H1 (cell line): ENCODE measurements at regions not wholly inside any gene's neighbourhood (a gene's known extent, or its start where the extent isn't known, plus 50 kb on each side); places are given as distances from the start of the nearest gene placed in this dataset.

Experiments
- CTCF ChIA-PET: fragments of 300-600 bp; sonication (Branson Sonifier 250); formaldehyde crosslinking; loops from one replicate; lab custom pipeline; 2021; ENCODE audit not compliant: partially characterized antibody; lab: Charles Lee
- POLR2A ChIA-PET: fragments of 300-600 bp; sonication (Branson Sonifier 250); formaldehyde crosslinking; loops from one replicate; lab custom pipeline; 2021; ENCODE audit warnings: inconsistent platforms; ENCODE audit not compliant: partially characterized antibody; lab: Charles Lee
- DNase-seq, 2 experiments: peaks; one replicate each; pipeline versions ENCODE4 v3.0.0 to v3.0.0-alpha.2; 2010 to 2022; ENCODE audit warnings: low spot score in 2 of 2, low read depth in 1 of 2, mixed read lengths in 1 of 2
- FAIRE-seq: peaks from 2 replicates; lab custom pipeline; 2011; peaks lifted over from hg19 to GRCh38; lab: Jason Lieb, UNC
- H2AFZ ChIP-seq: 2 replicates; pipeline ENCODE4 v1.8.1; 2012; ENCODE audit warnings: low read length, inconsistent platforms
- H2AK5ac ChIP-seq: 2 replicates; pipeline ENCODE4 v1.6.1; 2013; ENCODE audit warnings: low read depth, low read length
- H2BK120ac ChIP-seq: replicated peaks from 2 replicates; pipeline ENCODE3; 2013; ENCODE audit warnings: low read depth, low read length, inconsistent platforms
- H2BK12ac ChIP-seq: 2 replicates; pipeline ENCODE4 v1.6.1; 2013; ENCODE audit warnings: low read depth, low read length
- H2BK15ac ChIP-seq: 2 replicates; pipeline ENCODE4 v1.6.1; 2013; ENCODE audit warnings: low read length
- H2BK20ac ChIP-seq: 2 replicates; pipeline ENCODE4 v1.6.1; 2013; ENCODE audit warnings: low read length
- H2BK5ac ChIP-seq: 2 replicates; pipeline ENCODE4 v1.6.1; 2013; ENCODE audit warnings: low read depth, low read length
- H3K14ac ChIP-seq: 2 replicates; pipeline ENCODE4 v1.6.1; 2013; ENCODE audit warnings: inconsistent platforms; ENCODE audit not compliant: insufficient read length
- H3K18ac ChIP-seq: 2 replicates; pipeline ENCODE4 v1.6.1; 2013; ENCODE audit warnings: low read length; ENCODE audit errors: extremely low read depth
- H3K23ac ChIP-seq: 2 replicates; pipeline ENCODE4 v1.6.1; 2013; ENCODE audit warnings: inconsistent platforms; ENCODE audit not compliant: insufficient read length
- H3K23me2 ChIP-seq: 2 replicates; pipeline ENCODE4 v1.6.1; 2013; ENCODE audit warnings: low read depth, low read length
- H3K27ac ChIP-seq: 2 replicates; pipeline ENCODE4 v1.6.1; 2011; ENCODE audit warnings: low read depth, low read length, inconsistent platforms
- H3K27me3 ChIP-seq, 4 experiments: replicated peaks in 1 of 4; 1 replicate in 1 of 4; 2 replicates in 3 of 4; pipeline versions ENCODE4 v1.6.1 to v1.8.1; 2011 to 2013; ENCODE audit warnings: low read length in 3 of 4, mild to moderate bottlenecking in 3 of 4, inconsistent platforms in 2 of 4, mixed read lengths in 2 of 4, moderate library complexity in 1 of 4; ENCODE audit not compliant: control insufficient read depth in 3 of 4, insufficient read depth in 3 of 4; ENCODE audit errors: extremely low read depth in 1 of 4
- H3K36me3 ChIP-seq, 4 experiments: 2 replicates each; pipeline versions ENCODE4 v1.6.1 to v1.8.1; 2011 to 2013; ENCODE audit warnings: mild to moderate bottlenecking in 4 of 4, low read length in 3 of 4, moderate library complexity in 2 of 4, control low read depth in 1 of 4, inconsistent platforms in 1 of 4; ENCODE audit not compliant: insufficient read depth in 4 of 4, control insufficient read depth in 2 of 4
- H3K4ac ChIP-seq: replicated peaks from 2 replicates; pipeline ENCODE3; 2013; ENCODE audit warnings: low read length, low read depth, mixed read lengths, inconsistent platforms; ENCODE audit not compliant: insufficient read length
- H3K4me1 ChIP-seq, 4 experiments: replicated peaks in 1 of 4; 1 replicate in 1 of 4; 2 replicates in 3 of 4; pipeline versions ENCODE4 v1.6.1 to v1.8.1; 2011 to 2013; ENCODE audit warnings: low read length in 3 of 4, inconsistent platforms in 2 of 4, mixed read lengths in 1 of 4; ENCODE audit not compliant: insufficient read depth in 4 of 4, control insufficient read depth in 3 of 4
- H3K4me2 ChIP-seq, 2 experiments: 2 replicates each; pipeline versions ENCODE4 v1.6.1 to v1.8.1; 2011 to 2013; ENCODE audit warnings: low read depth in 2 of 2, low read length in 2 of 2, control low read depth in 1 of 2, inconsistent platforms in 1 of 2, mild to moderate bottlenecking in 1 of 2; ENCODE audit not compliant: insufficient read depth in 1 of 2
- H3K4me3 ChIP-seq, 4 experiments: fragments of 200-600, 300-600 bp in 1 of 4; sonication (generic), shearing (Covaris generic), sonication (Bioruptor Twin) in 1 of 4; 2 replicates each; pipeline versions ENCODE4 v1.5.1 to v1.8.1; 2011 to 2016; ENCODE audit warnings: low read length in 4 of 4, low read depth in 3 of 4, control low read depth in 2 of 4, inconsistent platforms in 2 of 4, mild to moderate bottlenecking in 2 of 4, mixed read lengths in 1 of 4, moderate library complexity in 1 of 4; ENCODE audit not compliant: insufficient read depth in 2 of 4; ENCODE audit errors: extremely low read depth in 1 of 4
- H3K56ac ChIP-seq: replicated peaks from 2 replicates; pipeline ENCODE3; 2013; ENCODE audit warnings: low read depth, mild to moderate bottlenecking, mixed read lengths, low read length, inconsistent platforms; ENCODE audit not compliant: insufficient read length
- H3K79me1 ChIP-seq: 2 replicates; pipeline ENCODE4 v1.6.1; 2013; ENCODE audit warnings: low read depth, low read length, control low read depth
- H3K79me2 ChIP-seq, 2 experiments: 2 replicates each; pipeline versions ENCODE4 v1.6.1 to v1.8.1; 2012 to 2013; ENCODE audit warnings: low read length in 2 of 2, mild to moderate bottlenecking in 2 of 2, inconsistent platforms in 1 of 2; ENCODE audit not compliant: insufficient read depth in 2 of 2, control insufficient read depth in 1 of 2
- H3K9ac ChIP-seq, 4 experiments: replicated peaks in 1 of 4; 1 replicate in 1 of 4; 2 replicates in 3 of 4; pipeline versions ENCODE4 v1.6.1 to v1.8.1; 2011 to 2013; ENCODE audit warnings: low read depth in 3 of 4, low read length in 3 of 4, control low read depth in 2 of 4, mild to moderate bottlenecking in 2 of 4, moderate library complexity in 2 of 4, inconsistent platforms in 1 of 4; ENCODE audit errors: extremely low read depth in 1 of 4
- H3K9me3 ChIP-seq, 2 experiments: 2 replicates each; pipeline versions ENCODE4 v1.6.1 to v1.8.1; 2012 to 2013; ENCODE audit warnings: mild to moderate bottlenecking in 2 of 2, moderate library complexity in 2 of 2, control low read depth in 1 of 2, inconsistent platforms in 1 of 2, low read depth in 1 of 2, low read length in 1 of 2, mixed read lengths in 1 of 2; ENCODE audit not compliant: insufficient read depth in 2 of 2
- H4K20me1 ChIP-seq, 2 experiments: replicated peaks in 1 of 2; 2 replicates each; pipeline versions ENCODE3 to v1.8.1; 2011 to 2013; ENCODE audit warnings: inconsistent platforms in 2 of 2, low read length in 2 of 2, mild to moderate bottlenecking in 1 of 2; ENCODE audit not compliant: insufficient read depth in 2 of 2, control insufficient read depth in 1 of 2
- H4K5ac ChIP-seq: 2 replicates; pipeline ENCODE4 v1.6.1; 2013; ENCODE audit warnings: low read length, low read depth, mixed read lengths, inconsistent platforms; ENCODE audit not compliant: insufficient read length
- H4K8ac ChIP-seq: 2 replicates; pipeline ENCODE4 v1.8.0; 2013; ENCODE audit warnings: mild to moderate bottlenecking, moderate library complexity, low read length, inconsistent platforms; ENCODE audit not compliant: insufficient read depth; ENCODE audit errors: extremely low read depth
- H4K91ac ChIP-seq: replicated peaks from 2 replicates; pipeline ENCODE3; 2013; ENCODE audit warnings: low read length, mixed read lengths, inconsistent platforms; ENCODE audit not compliant: insufficient read length
- KDM5A ChIP-seq: fragments of 200-600 bp; IDR thresholded peaks from 2 replicates; pipeline ENCODE4 v1.7.1; 2012; ENCODE audit warnings: mild to moderate bottlenecking, low read length, inconsistent platforms, mixed read lengths
- WGBS, 2 experiments: shearing (Covaris generic) in 1 of 2; methylation state at CpG; one replicate each; pipeline versions ENCODE4 v1.1.6 to v1.1.7; 2013 to 2015; ENCODE audit warnings: low lambda C conversion rate in 2 of 2, mixed read lengths in 2 of 2, inconsistent platforms in 1 of 2, low coverage in 1 of 2, missing lambda C conversion rate in 1 of 2; ENCODE audit not compliant: insufficient replicate concordance in 2 of 2, insufficient coverage in 1 of 2, insufficient read length in 1 of 2; ENCODE audit errors: extremely low coverage in 1 of 2, missing lambda C conversion rate in 1 of 2; 5-methylcytosine and 5-hydroxymethylcytosine counted together

DNA sequence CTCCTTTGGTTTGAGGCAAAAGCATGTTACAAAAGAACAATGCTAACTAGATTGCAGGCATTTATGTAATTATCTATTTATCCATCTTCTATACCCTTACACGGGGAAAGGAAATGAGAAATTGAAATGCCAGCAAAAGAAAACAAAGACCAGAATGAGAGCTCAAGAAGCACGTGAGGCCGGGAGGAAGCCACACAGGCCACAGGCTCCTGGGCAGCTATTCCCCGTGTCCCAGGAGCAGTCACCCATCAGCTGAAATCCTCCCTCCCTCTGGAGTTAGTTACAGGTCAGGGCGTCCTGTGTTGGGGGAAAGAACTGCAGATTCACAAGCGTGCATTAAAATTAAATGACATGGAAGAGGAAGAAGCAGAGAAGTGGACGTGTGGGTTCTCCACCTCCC lies 64.7 kb upstream of the RPS6KA2 start:
- Histone ChIP-seq H2BK120ac (no peak overlapping the region), H3K27me3 (no peaks in the 10 kb centered on the region), H2BK20ac (no peak overlapping the region), H2BK5ac (no peak overlapping the region), H3K23me2 (no peaks in the 10 kb centered on the region), H2BK15ac (no peak overlapping the region), H3K56ac (no peak overlapping the region), H3K79me2 (no peaks in the 10 kb centered on the region), H2AFZ (no peak overlapping the region), H3K79me1 (no peaks in the 10 kb centered on the region), H3K27ac (no peak overlapping the region), H4K8ac (no peak overlapping the region; the same call in 1 of the 2 replicates), H3K18ac (no peak overlapping the region), H2BK12ac (no peak overlapping the region), H3K4me1 (peaks cover 0 to 10% (median 9%) of the 10 kb centered on the region in 4 experiments; a peak in 5 of 7 replicates), H3K4me3 (no peak overlapping the region), H2AK5ac (no peak overlapping the region), H3K9ac (no peak overlapping the region), H4K20me1 (no peaks in the 10 kb centered on the region), H3K14ac (no peak overlapping the region), H3K4me2 (no peak overlapping the region), H3K23ac (no peak overlapping the region), H3K4ac (no peak overlapping the region), H3K9me3 (no peaks in the 10 kb centered on the region), H4K5ac (no peak overlapping the region), H3K36me3 (no peaks in the 10 kb centered on the region), H4K91ac (no peak overlapping the region)
- WGBS, 2 experiments, result 87% methylated on average over 7 of the region's 7 CpGs; no CpG with 5 or more reads in 1 of the 2 experiments
- POLR2A ChIA-PET, result interaction anchor here (1.9 kb wide), 1 partner anchor 10 kb away, joined by 5 read pairs; no protein-coding TSS in a partner anchor
- DNase-seq, result no peak
- no peak for FAIRE-seq
- CTCF ChIA-PET, result interaction anchor here (0.7 kb wide), 1 partner anchor 299 kb away, joined by 3 read pairs; no protein-coding TSS in a partner anchor
- TF ChIP-seq KDM5A, result no peak
